ENCODE measurements at regions not wholly inside any gene's neighbourhood (a gene's known extent, or its start where the extent isn't known, plus 50 kb on each side); places are given as distances from the start of the nearest gene placed in this dataset.

GRCh38 chr4:187302457-187303150 lies 578.9 kb upstream of the FAT1 start:
- DNase-seq (ENCODE audit: low spot score): no peak
- Histone ChIP-seq H3K27ac (no peak overlapping the region), H3K4me1 (ENCODE audit: insufficient read depth) (no peaks in the 10 kb centered on the region), H3K79me2 (no peaks in the 10 kb centered on the region), H3K4me3 (no peak overlapping the region), H4K20me1 (ENCODE audit: insufficient read depth, poor library complexity, severe bottlenecking) (no peaks in the 10 kb centered on the region), H3K9me2 (replicated peaks; ENCODE audit: insufficient read depth) (no peaks in the 10 kb centered on the region), H3K36me3 (replicated peaks; ENCODE audit: insufficient read depth, low read depth) (no peaks in the 10 kb centered on the region), H3K27me3 (no peaks in the 10 kb centered on the region), H3K9me3 (ENCODE audit: low read depth) (no peaks in the 10 kb centered on the region), H3K4me2 (no peak overlapping the region), H2AFZ (no peak overlapping the region)
- 69% methylated on average over 6 of the region's 6 CpGs for WGBS (ENCODE audit: low lambda C conversion rate, missing lambda C conversion rate)
- TF ChIP-seq EZH2phosphoT487 (IDR thresholded peaks at IDR 0.05; ENCODE audit: low read depth, severe bottlenecking, unreplicated experiment) (no peak), EZH2 (IDR thresholded peaks at IDR 0.05; ENCODE audit: borderline replicate concordance) (no peak), CTCF (IDR thresholded peaks at IDR 0.05; ENCODE audit: poor library complexity) (no peak)

- Histone ChIP-seq H3K4me1 (ENCODE audit: insufficient read depth) (no peaks in the 10 kb centered on the region), H3K4me3 (no peak overlapping the region), H3K9me2 (replicated peaks; ENCODE audit: insufficient read depth) (no peaks in the 10 kb centered on the region), H3K36me3 (replicated peaks; ENCODE audit: insufficient read depth, low read depth) (no peaks in the 10 kb centered on the region), H4K20me1 (ENCODE audit: insufficient read depth, poor library complexity, severe bottlenecking) (no peaks in the 10 kb centered on the region), H3K27me3 (no peaks in the 10 kb centered on the region), H3K27ac (no peak overlapping the region), H2AFZ (no peak overlapping the region), H3K4me2 (no peak overlapping the region), H3K9me3 (ENCODE audit: low read depth) (no peaks in the 10 kb centered on the region), H3K79me2 (no peaks in the 10 kb centered on the region)
- TF ChIP-seq CTCF (IDR thresholded peaks at IDR 0.05; ENCODE audit: poor library complexity): no peak
- no peak for TF ChIP-seq EZH2phosphoT487 (IDR thresholded peaks at IDR 0.05; ENCODE audit: low read depth, severe bottlenecking, unreplicated experiment)
- TF ChIP-seq EZH2 (IDR thresholded peaks at IDR 0.05; ENCODE audit: borderline replicate concordance): no peak
- WGBS (ENCODE audit: low lambda C conversion rate, missing lambda C conversion rate): 74% methylated on average over 8 of the region's 11 CpGs
- no peak for DNase-seq (ENCODE audit: low spot score)
These were observed 580.5 kb upstream of the FAT1 start for GRCh38 chr4:187304133-187304532.

GRCh38 chr4:187307131-187307530 lies 583.5 kb upstream of the FAT1 start:
- TF ChIP-seq EZH2 (IDR thresholded peaks at IDR 0.05; ENCODE audit: borderline replicate concordance) (no peak), EZH2phosphoT487 (IDR thresholded peaks at IDR 0.05; ENCODE audit: low read depth, severe bottlenecking, unreplicated experiment) (no peak), CTCF (IDR thresholded peaks at IDR 0.05; ENCODE audit: poor library complexity) (no peak)
- 75% methylated on average over 2 of the region's 2 CpGs for WGBS (ENCODE audit: low lambda C conversion rate, missing lambda C conversion rate)
- no peaks in the 10 kb centered on the region for H3K36me3 ChIP-seq (replicated peaks; ENCODE audit: insufficient read depth, low read depth)
- H3K27ac ChIP-seq: no peak overlapping the region
- H3K4me1 ChIP-seq (ENCODE audit: insufficient read depth): no peaks in the 10 kb centered on the region
- DNase-seq (ENCODE audit: low spot score): no peak
- H3K4me2 ChIP-seq: no peak overlapping the region
- no peaks in the 10 kb centered on the region for H3K79me2 ChIP-seq
- no peak overlapping the region for H3K4me3 ChIP-seq
- H3K9me2 ChIP-seq (replicated peaks; ENCODE audit: insufficient read depth): no peaks in the 10 kb centered on the region
- no peaks in the 10 kb centered on the region for H3K9me3 ChIP-seq (ENCODE audit: low read depth)
- H3K27me3 ChIP-seq: no peaks in the 10 kb centered on the region
- H4K20me1 ChIP-seq (ENCODE audit: insufficient read depth, poor library complexity, severe bottlenecking): no peaks in the 10 kb centered on the region
- no peak overlapping the region for H2AFZ ChIP-seq

All from hepatocyte (in vitro differentiated cells).